Suprapubic skin (tissue), 4 donors: ENCODE measurements at regions not wholly inside any gene's neighbourhood (a gene's known extent, or its start where the extent isn't known, plus 50 kb on each side); places are given as distances from the start of the nearest gene placed in this dataset.

Experiments
- DNase-seq, 2 donors: peaks; one replicate each; pipeline ENCODE4 v3.0.0-alpha.2; 2019; ENCODE audit warnings: low spot score in 2 of 2
- H3K27ac ChIP-seq: fragments of 200-600 bp; sonication (generic); one replicate; pipeline ENCODE4 v1.5.1; 2019
- H3K27me3 ChIP-seq: fragments of 200-600 bp; sonication (generic); one replicate; pipeline ENCODE4 v1.5.1; 2019
- H3K36me3 ChIP-seq: fragments of 200-600 bp; sonication (generic); one replicate; pipeline ENCODE4 v1.5.1; 2019
- H3K4me1 ChIP-seq: fragments of 200-600 bp; sonication (generic); one replicate; pipeline ENCODE4 v1.5.1; 2019
- H3K4me3 ChIP-seq: fragments of 200-600 bp; sonication (generic); one replicate; pipeline ENCODE4 v1.5.1; 2019; ENCODE audit warnings: mild to moderate bottlenecking
- H3K9me3 ChIP-seq: fragments of 200-600 bp; sonication (generic); one replicate; pipeline ENCODE4 v1.5.1; 2019
- EP300 ChIP-seq: sonication (generic); formaldehyde crosslinking; IDR thresholded peaks from one replicate; pipeline ENCODE4 v1.6.1; 2017; ENCODE audit warnings: antibody characterized with exemption
- POLR2A ChIP-seq, 2 donors: fragments of 450-650 bp; IDR thresholded peaks; one replicate each; pipeline ENCODE4 v1.6.1; 2017; ENCODE audit warnings: antibody characterized with exemption in 2 of 2, mild to moderate bottlenecking in 2 of 2, moderate library complexity in 2 of 2
- POLR2AphosphoS5 ChIP-seq, 3 donors: sonication (generic); formaldehyde crosslinking; IDR thresholded peaks; one replicate each; pipeline ENCODE4 v1.6.1; 2017; ENCODE audit warnings: antibody characterized with exemption in 3 of 3
- WGBS: methylation state at CpG from one replicate; pipeline ENCODE4 v1.1.5; 2018; 5-methylcytosine and 5-hydroxymethylcytosine counted together
- TF ChIP-seq, protein P1 (sequence below), 2 donors: fragments of 200-600 bp in 1 of 2; fragments of 450-650 bp in 1 of 2; sonication (generic) in 1 of 2; IDR thresholded peaks; one replicate each; pipeline ENCODE4 v1.5.1; 2016 to 2019; ENCODE audit warnings: antibody characterized with exemption in 2 of 2, mild to moderate bottlenecking in 1 of 2, moderate library complexity in 1 of 2

DNA sequence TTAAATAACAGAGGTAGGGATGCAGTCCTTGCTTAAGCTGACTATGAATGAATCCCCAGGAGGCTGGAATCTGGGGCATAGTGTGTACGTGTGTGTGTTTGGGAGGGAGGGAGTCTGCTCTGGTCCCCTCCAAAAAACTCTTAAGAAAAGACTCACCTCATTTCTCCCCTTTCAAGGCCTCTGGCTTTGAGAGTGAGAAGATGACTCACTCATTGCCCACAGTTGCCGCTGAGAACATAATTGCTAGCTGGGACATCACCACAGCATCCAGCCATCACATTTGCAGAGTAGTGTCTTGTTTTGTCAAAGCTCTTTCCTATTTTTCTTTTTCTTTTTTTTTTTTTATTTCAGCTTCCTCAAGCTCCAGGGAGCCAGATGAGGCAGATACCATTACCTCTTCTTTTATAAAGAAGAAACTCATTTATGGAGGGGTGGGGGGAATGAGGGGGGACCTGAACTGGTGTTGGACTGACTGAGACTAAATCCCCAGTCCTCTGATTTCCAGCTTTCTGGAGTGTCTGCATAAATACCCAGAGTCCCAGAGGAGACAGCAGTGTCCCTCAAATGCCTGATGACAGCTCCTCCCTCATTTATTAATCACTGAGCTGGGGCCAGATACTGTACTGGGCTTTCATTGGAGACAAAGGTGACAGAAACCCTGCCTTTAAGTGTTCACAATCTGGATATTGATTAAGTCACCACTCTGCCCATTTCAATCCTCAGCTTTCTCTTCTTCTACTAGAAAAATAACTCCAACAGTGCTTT, 61.9 kb upstream of the LAS1L start:
- WGBS = 56% methylated on average over 2 of the region's 2 CpGs
- H3K36me3 ChIP-seq = no peaks in the 10 kb centered on the region
- no peak overlapping the region for H3K4me3 ChIP-seq
- H3K27me3 ChIP-seq = no peaks in the 10 kb centered on the region
- H3K9me3 ChIP-seq = no peaks in the 10 kb centered on the region
- TF ChIP-seq POLR2AphosphoS5 (IDR thresholded peaks at IDR 0.05) = no peak
- no peak for TF ChIP-seq POLR2A (IDR thresholded peaks at IDR 0.05)
- no peak for TF ChIP-seq EP300
- TF ChIP-seq, protein P1, sequence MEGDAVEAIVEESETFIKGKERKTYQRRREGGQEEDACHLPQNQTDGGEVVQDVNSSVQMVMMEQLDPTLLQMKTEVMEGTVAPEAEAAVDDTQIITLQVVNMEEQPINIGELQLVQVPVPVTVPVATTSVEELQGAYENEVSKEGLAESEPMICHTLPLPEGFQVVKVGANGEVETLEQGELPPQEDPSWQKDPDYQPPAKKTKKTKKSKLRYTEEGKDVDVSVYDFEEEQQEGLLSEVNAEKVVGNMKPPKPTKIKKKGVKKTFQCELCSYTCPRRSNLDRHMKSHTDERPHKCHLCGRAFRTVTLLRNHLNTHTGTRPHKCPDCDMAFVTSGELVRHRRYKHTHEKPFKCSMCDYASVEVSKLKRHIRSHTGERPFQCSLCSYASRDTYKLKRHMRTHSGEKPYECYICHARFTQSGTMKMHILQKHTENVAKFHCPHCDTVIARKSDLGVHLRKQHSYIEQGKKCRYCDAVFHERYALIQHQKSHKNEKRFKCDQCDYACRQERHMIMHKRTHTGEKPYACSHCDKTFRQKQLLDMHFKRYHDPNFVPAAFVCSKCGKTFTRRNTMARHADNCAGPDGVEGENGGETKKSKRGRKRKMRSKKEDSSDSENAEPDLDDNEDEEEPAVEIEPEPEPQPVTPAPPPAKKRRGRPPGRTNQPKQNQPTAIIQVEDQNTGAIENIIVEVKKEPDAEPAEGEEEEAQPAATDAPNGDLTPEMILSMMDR (IDR thresholded peaks at IDR 0.05) = no peak
- H3K4me1 ChIP-seq = peaks cover 25% of the 10 kb centered on the region
- peak overlapping the region; percentile 75 for H3K27ac ChIP-seq
- DNase-seq = no peak

- WGBS = 11% methylated on average over 3 of the region's 3 CpGs
- H3K9me3 ChIP-seq = no peaks in the 10 kb centered on the region
- H3K27me3 ChIP-seq = no peaks in the 10 kb centered on the region
- no peak overlapping the region for H3K4me3 ChIP-seq
- H3K4me1 ChIP-seq = peaks cover 16% of the 10 kb centered on the region
- no peaks in the 10 kb centered on the region for H3K36me3 ChIP-seq
- peak; percentile 95 to 97 for DNase-seq
- TF ChIP-seq, protein P1 (IDR thresholded peaks at IDR 0.05) = peak; percentile 90 to 99
- no peak for TF ChIP-seq POLR2A (IDR thresholded peaks at IDR 0.05)
- peak overlapping the region; percentile 75 for H3K27ac ChIP-seq
These were observed 60.9 kb upstream of the LAS1L start for GRCh38 chrX:65595460-65595876.

DNA sequence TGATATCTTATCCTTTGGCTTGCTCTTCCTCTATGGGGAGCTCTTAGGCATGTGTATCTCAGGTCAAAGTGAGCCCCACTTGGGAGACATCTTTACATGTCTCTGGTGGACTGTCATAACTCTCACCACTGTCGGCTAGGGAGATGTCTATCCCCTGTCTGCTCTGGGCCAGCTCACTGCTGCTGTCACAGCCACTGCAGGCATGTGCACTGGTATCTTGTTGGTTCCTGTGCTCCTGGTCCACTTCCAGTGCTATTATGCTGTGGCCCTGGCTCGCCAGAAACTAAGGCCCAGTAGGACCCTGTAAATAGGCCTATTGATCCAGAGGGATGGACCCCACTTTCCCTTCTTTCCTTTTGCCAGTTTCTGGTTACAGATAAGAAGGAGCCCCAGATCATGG, 56.6 kb upstream of the LAS1L start:
- no peaks in the 10 kb centered on the region for H3K36me3 ChIP-seq
- no peaks in the 10 kb centered on the region for H3K27me3 ChIP-seq
- no peak for TF ChIP-seq POLR2A (IDR thresholded peaks at IDR 0.05)
- TF ChIP-seq EP300 = no peak
- TF ChIP-seq, protein P1 (IDR thresholded peaks at IDR 0.05) = no peak
- TF ChIP-seq POLR2AphosphoS5 (IDR thresholded peaks at IDR 0.05) = no peak
- H3K9me3 ChIP-seq = no peaks in the 10 kb centered on the region
- peaks cover 26% of the 10 kb centered on the region for H3K4me1 ChIP-seq
- no peak overlapping the region for H3K27ac ChIP-seq
- no peak for DNase-seq
- H3K4me3 ChIP-seq = no peak overlapping the region
- WGBS = 52% methylated on average over 2 of the region's 2 CpGs

GRCh38 chrX:65589304-65589703, 54.7 kb upstream of the LAS1L start:
- H3K4me3 ChIP-seq = no peak overlapping the region
- H3K27me3 ChIP-seq = no peaks in the 10 kb centered on the region
- H3K4me1 ChIP-seq = peaks cover 15% of the 10 kb centered on the region
- H3K27ac ChIP-seq = no peak overlapping the region
- no peaks in the 10 kb centered on the region for H3K9me3 ChIP-seq
- H3K36me3 ChIP-seq = no peaks in the 10 kb centered on the region
- WGBS = 49% methylated on average over 4 of the region's 4 CpGs
- no peak for DNase-seq
- TF ChIP-seq POLR2AphosphoS5 (IDR thresholded peaks at IDR 0.05) = no peak

DNA sequence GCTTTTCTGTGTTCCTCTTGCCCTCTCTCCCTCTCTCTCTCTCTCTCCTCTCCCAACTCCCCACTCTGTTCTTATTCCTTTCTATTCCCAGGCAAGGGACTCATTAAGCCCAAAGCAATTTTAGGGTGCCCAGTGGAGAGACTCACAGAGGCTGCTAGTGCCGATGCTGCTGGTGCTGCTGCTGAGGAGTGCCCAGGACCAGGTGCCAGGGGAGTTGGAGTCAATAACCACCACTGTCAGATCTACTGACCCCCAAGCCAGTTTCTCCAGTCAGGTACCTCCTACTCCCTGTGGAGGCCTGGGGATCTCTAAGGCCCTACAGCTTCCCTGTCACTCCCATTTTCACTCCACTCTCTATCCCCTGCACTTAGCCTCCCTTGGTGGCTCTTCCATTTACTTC, 54.2 kb upstream of the LAS1L start:
- peak overlapping the region; percentile 48 for H3K27ac ChIP-seq
- no peaks in the 10 kb centered on the region for H3K9me3 ChIP-seq
- H3K27me3 ChIP-seq = no peaks in the 10 kb centered on the region
- no peak for DNase-seq
- peaks cover 15% of the 10 kb centered on the region for H3K4me1 ChIP-seq
- WGBS = 55% methylated on average over 1 of the region's 1 CpG
- TF ChIP-seq, protein P1 (IDR thresholded peaks at IDR 0.05) = no peak
- no peak for TF ChIP-seq POLR2A (IDR thresholded peaks at IDR 0.05)
- TF ChIP-seq EP300 = no peak
- no peak for TF ChIP-seq POLR2AphosphoS5 (IDR thresholded peaks at IDR 0.05)
- H3K36me3 ChIP-seq = no peaks in the 10 kb centered on the region
- peak overlapping the region; percentile 29 for H3K4me3 ChIP-seq
